ENCODE measurements at regions not wholly inside any gene's neighbourhood (a gene's known extent, or its start where the extent isn't known, plus 50 kb on each side); places are given as distances from the start of the nearest gene placed in this dataset.

DNA sequence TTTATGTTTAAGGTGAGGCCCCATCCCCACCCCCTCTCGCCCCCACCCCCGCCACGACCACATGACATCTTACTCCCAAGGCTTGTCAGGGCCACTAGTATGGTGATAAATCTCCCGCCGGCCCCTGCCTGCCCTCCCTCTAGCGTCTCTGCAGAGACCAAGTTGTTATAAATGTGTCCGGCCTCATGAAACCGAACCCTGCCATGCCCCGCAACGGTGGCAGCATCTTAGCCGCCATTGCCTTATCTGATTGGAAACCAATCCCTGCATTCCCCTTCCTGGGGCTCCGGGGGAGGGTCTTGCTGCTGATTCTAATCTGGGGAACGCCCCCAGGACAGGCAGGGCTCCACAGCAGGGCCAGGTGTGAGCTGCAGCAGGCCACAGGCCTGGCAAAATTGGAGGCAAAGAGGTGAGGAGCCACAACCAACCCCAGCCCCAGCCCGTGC lies 352.4 kb downstream of the C16orf95 start:
- FAIRE-seq, result no peak
- TF ChIP-seq, protein P1, sequence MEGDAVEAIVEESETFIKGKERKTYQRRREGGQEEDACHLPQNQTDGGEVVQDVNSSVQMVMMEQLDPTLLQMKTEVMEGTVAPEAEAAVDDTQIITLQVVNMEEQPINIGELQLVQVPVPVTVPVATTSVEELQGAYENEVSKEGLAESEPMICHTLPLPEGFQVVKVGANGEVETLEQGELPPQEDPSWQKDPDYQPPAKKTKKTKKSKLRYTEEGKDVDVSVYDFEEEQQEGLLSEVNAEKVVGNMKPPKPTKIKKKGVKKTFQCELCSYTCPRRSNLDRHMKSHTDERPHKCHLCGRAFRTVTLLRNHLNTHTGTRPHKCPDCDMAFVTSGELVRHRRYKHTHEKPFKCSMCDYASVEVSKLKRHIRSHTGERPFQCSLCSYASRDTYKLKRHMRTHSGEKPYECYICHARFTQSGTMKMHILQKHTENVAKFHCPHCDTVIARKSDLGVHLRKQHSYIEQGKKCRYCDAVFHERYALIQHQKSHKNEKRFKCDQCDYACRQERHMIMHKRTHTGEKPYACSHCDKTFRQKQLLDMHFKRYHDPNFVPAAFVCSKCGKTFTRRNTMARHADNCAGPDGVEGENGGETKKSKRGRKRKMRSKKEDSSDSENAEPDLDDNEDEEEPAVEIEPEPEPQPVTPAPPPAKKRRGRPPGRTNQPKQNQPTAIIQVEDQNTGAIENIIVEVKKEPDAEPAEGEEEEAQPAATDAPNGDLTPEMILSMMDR (IDR thresholded peaks at IDR 0.05; ENCODE audit: insufficient read depth, missing control alignments), result no peak
- no peak for DNase-seq (ENCODE audit: insufficient read length, low spot score)

DNA sequence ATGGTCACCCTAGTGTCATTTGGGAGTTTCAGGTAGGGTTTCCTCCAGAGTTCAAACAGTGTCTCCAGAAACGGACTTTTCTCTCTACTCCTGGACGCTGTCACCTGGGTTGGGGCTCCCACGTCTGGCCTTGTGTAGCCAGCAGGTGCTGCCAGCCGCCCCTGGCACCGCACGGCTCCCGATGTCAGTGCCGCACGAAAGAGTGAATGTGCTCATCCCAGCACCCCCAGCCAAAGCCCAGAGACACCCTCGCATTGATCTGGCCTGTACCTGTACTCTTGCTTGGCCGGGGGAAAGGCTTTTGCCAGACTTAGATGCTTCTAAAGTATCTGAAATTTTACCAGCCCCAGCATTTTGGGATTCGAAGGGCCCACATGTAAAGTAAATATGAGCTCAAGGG lies 351.9 kb downstream of the C16orf95 start:
- FAIRE-seq, result no peak
- TF ChIP-seq, protein P1 (IDR thresholded peaks at IDR 0.05; ENCODE audit: insufficient read depth, missing control alignments), result no peak
- DNase-seq (ENCODE audit: insufficient read length, low spot score), result no peak

DNA sequence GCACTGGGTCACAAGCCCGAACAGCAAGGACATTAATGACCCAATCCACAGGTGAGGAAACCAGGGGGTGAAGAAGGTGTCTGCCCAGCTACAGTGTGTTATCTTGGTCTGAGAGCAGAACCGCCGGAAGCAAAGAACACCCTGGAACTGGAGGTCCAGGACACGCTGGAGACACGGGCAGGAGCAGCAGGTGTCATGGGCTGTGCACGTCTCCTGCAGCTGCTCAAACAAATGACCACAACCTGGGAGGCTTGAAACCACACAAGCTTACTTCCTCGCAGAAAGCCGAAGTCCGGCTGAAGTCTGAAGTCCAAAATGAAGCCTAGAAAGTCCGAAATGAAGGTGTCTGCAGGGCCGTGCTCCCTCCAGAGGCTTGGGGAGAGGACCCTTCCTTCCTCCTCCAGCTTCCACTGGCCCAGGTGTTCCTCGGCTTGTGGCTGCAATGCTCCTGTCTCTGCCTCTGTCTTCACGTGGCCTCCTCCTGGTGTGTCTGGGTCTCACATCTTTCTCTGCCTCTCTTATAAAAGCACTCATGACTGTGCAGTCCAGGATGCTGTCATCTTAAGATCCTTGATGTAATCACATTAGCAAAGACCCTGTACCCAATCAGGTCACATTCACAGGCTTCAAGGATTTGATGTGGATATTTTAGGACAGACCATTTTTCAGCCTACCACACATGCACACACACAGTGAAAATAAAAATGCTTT lies 351.2 kb downstream of the C16orf95 start:
- FAIRE-seq (no peak), DNase-seq (ENCODE audit: insufficient read length, low spot score) (no peak)
- TF ChIP-seq, protein P1 (IDR thresholded peaks at IDR 0.05; ENCODE audit: insufficient read depth, missing control alignments), result no peak

DNA sequence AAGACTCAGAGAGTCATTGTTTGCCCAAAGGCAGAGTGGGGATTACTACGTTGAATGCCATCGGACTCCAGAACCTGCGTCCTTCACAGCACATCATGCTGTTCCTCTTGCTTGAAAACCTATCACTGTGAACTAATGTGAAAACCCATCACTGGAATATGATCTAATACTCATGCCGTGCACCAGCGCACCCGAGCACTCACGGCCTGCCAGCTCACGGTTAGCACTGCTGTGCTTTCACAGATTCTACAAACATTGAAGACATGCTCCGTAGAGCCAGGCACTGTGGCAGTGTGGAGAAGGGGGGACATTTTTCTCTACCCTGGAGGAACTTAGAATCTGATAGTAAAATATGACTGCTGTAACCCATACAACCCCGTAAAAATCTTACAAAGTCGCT lies 350.4 kb downstream of the C16orf95 start:
- TF ChIP-seq, protein P1 (IDR thresholded peaks at IDR 0.05; ENCODE audit: insufficient read depth, missing control alignments), result no peak
- DNase-seq (ENCODE audit: insufficient read length, low spot score) (no peak), FAIRE-seq (no peak)

DNA sequence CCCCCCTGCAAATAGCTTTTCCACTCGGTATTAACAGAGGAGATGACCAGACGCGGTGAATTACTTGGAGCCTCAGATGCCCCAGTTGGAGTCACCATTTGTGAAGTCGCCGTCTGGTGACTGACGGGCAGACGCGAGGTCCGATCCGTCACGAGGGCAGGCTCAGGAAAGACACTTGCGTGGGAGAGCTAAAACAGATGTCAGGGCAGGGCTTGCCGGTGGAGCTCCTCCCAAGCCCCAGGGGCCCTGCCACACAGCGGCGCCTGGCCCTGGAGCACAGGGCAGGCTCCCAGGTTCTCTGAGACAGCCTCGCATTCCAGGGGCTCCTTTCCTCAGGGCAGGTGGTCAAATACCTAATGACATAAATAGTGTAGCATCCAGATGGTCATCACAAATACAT lies 348.3 kb downstream of the C16orf95 start:
- FAIRE-seq (no peak), DNase-seq (ENCODE audit: insufficient read length, low spot score) (no peak)

DNA sequence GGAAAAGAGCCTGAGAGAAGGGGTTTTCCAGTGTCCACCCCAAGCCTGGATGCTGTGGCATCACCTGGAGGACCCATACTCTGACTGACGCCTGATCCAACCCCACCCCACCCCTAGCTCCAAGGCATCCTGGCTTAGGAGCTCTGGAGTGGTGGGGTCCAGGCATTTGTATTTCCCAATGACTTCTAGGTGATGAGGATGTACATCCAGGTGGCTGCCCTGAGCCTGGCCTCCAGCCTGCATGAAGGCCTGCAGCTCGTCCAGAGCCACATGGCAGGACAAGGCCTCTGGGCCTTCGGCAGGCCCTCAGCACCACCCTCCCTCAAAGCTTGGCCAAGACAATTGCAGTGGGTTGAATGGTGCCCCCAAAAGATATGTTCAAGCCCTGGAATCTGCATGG lies 347.5 kb downstream of the C16orf95 start:
- no peak for DNase-seq (ENCODE audit: insufficient read length, low spot score)
- no peak for FAIRE-seq
- TF ChIP-seq, protein P1 (IDR thresholded peaks at IDR 0.05; ENCODE audit: insufficient read depth, missing control alignments), result no peak

More for the DNA sequence above, 348.3 kb downstream of the C16orf95 start:
- TF ChIP-seq, protein P1 (IDR thresholded peaks at IDR 0.05; ENCODE audit: insufficient read depth, missing control alignments), result no peak

DNA sequence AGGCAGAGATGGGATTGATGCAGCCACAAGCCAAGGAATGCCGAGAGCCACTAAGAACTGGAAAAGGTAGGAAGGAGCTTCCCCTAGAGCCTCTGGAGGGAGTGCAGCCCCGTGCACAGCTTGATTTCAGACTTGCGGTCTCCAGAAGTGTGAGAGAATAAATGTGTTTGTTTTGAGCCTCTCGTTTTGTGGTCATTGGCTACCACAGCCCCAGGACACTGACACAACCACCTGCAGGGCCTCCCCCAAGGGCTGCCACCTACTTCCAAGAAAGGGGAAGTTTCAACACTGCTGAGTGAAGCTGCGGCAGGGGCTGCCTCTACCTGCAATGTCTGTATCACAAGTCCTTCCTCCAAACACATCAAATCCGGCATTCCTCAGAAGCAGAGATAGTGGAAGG lies 346.9 kb downstream of the C16orf95 start:
- TF ChIP-seq, protein P1 (IDR thresholded peaks at IDR 0.05; ENCODE audit: insufficient read depth, missing control alignments), result no peak
- DNase-seq (ENCODE audit: insufficient read length, low spot score) (no peak), FAIRE-seq (no peak)

Data from D721Med (cell line).